ENCODE measurements at regions not wholly inside any gene's neighbourhood (a gene's known extent, or its start where the extent isn't known, plus 50 kb on each side); places are given as distances from the start of the nearest gene placed in this dataset.

DNA sequence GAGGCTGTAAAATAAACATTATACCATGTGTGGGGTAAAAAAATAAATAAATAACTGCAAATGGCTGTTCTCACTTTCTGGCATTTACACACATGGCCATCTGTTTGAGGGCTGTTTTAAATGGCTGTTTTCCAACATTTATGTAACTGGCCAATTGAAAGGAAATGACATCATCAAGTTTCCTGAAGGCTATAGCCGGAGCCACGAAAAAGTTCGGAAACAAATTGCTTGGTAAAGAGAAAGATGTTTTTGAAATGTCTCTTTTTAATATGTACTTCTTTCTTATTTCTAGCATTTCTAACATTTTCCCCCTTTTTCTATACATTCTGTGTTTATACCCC is 95.4 kb upstream of the DAB2 start:
- Histone ChIP-seq H3K36me3 (no peaks in the 10 kb centered on the region), H3K4me3 (no peak overlapping the region), H3K4me1 (peaks cover 0 to 44% (median 35%) of the 10 kb centered on the region in 4 donors), H3K27ac (peak overlapping the region; percentile 43 to 67 (median 66)), H3K9me3 (no peaks in the 10 kb centered on the region), H3K27me3 (no peaks in the 10 kb centered on the region)
- DNase-seq = no peak
- peak in 1 of 4 donors; percentile 34 for TF ChIP-seq EP300 (IDR thresholded peaks at IDR 0.05)
- no peak for TF ChIP-seq POLR2A (IDR thresholded peaks at IDR 0.05)
- TF ChIP-seq, protein P1, sequence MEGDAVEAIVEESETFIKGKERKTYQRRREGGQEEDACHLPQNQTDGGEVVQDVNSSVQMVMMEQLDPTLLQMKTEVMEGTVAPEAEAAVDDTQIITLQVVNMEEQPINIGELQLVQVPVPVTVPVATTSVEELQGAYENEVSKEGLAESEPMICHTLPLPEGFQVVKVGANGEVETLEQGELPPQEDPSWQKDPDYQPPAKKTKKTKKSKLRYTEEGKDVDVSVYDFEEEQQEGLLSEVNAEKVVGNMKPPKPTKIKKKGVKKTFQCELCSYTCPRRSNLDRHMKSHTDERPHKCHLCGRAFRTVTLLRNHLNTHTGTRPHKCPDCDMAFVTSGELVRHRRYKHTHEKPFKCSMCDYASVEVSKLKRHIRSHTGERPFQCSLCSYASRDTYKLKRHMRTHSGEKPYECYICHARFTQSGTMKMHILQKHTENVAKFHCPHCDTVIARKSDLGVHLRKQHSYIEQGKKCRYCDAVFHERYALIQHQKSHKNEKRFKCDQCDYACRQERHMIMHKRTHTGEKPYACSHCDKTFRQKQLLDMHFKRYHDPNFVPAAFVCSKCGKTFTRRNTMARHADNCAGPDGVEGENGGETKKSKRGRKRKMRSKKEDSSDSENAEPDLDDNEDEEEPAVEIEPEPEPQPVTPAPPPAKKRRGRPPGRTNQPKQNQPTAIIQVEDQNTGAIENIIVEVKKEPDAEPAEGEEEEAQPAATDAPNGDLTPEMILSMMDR (IDR thresholded peaks at IDR 0.05) = no peak
- TF ChIP-seq POLR2AphosphoS5 (IDR thresholded peaks at IDR 0.05) = peak in 3 of 4 donors; percentile 36 to 62 (median 42)
- intact Hi-C loops (cut with DNase I) = no loop called here
- WGBS, 2 donors = 64 to 79% methylated on average over 3 of the region's 3 CpGs

DNA sequence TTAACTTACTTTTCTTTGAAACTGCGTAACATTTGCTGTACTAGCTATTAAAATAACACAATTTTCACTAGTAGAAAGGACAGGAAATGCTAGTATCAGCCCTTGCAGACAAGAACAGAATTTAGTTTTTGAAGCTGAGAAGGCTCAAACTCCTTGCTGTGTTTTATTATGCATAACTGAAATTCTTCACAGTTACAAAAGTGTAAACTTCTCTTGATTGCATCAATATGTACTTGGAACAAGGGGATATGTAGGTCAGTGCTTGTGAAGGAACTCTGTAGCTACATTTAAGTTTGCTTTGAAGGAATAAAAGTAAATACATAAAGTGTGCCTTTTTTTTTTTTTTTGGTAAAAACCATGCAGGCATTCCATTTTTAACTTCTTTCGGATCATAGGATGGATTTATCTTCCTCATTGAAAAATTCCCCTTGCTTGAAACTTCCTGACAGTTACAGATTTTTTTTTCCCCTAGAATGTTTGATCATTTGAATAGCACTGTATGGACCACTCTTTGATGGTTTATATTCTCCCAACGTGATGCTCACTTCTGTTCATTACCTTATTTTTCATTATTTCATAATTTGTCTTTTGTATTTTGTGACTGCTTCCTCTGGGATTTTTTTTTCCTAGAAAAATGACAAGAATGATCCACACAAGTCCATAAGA is 94.9 kb upstream of the DAB2 start:
- WGBS, 2 donors = 70 to 79% methylated on average over 3 of the region's 3 CpGs
- no peak for DNase-seq
- no peaks in the 10 kb centered on the region for H3K36me3 ChIP-seq
- no peaks in the 10 kb centered on the region for H3K9me3 ChIP-seq
- peak overlapping the region; percentile 43 to 67 (median 66) for H3K27ac ChIP-seq
- H3K4me1 ChIP-seq = peaks cover 0 to 44% (median 35%) of the 10 kb centered on the region in 4 donors
- no peak overlapping the region for H3K4me3 ChIP-seq
- TF ChIP-seq POLR2A (IDR thresholded peaks at IDR 0.05) = no peak
- TF ChIP-seq, protein P1 (IDR thresholded peaks at IDR 0.05) = no peak
- TF ChIP-seq EP300 (IDR thresholded peaks at IDR 0.05) = no peak
- TF ChIP-seq POLR2AphosphoS5 (IDR thresholded peaks at IDR 0.05) = peak in 2 of 4 donors; percentile 42 to 47
- intact Hi-C loops (cut with DNase I) = no loop called here
- H3K27me3 ChIP-seq = no peaks in the 10 kb centered on the region

DNA sequence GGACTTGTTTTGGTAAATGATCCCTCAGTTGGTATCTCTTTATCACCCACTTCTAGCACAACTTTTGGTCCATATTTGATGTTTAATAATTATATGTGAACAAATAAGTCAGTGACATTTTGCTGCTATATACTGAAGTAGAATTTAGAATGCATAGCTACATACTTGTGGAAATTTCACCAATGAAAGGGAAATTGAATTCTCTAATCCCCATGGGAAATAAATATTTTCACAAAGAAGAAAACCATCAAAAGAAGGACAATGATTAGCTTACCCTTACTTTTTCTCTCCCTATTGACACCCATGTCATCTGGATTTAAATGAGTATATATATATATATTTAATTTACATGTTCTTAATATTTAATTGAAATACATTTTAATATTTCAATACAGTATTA is 94.3 kb upstream of the DAB2 start:
- H3K36me3 ChIP-seq = no peaks in the 10 kb centered on the region
- H3K27ac ChIP-seq = peak overlapping the region; percentile 43 to 67 (median 66)
- no peaks in the 10 kb centered on the region for H3K9me3 ChIP-seq
- TF ChIP-seq EP300 (IDR thresholded peaks at IDR 0.05) = no peak
- no peak for DNase-seq
- H3K4me3 ChIP-seq = no peak overlapping the region
- no peaks in the 10 kb centered on the region for H3K27me3 ChIP-seq
- intact Hi-C loops (cut with DNase I) = no loop called here
- H3K4me1 ChIP-seq = peaks cover 0 to 39% (median 33%) of the 10 kb centered on the region in 4 donors

DNA sequence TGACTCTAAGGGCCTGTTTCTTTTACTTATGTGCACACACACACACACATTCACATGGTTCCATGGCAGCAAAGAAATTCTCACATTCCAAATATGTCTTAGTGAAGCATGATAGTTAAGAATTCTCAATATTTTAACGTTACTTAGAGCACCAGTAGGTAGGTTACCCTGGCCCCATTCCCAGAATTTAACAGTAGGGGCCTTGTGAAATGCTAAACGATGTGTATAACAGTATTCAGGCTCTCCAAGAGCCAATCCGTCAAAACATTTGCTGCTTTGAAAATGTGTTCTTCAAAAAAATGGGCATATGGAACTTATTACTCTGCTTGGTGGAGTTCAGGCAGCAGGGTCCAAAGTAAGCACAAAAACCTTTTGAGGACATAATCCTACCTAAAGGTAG is 93.7 kb upstream of the DAB2 start:
- no peak overlapping the region for H3K4me3 ChIP-seq
- intact Hi-C loops (cut with DNase I) = no loop called here
- H3K27me3 ChIP-seq = no peaks in the 10 kb centered on the region
- peaks cover 0 to 35% (median 31%) of the 10 kb centered on the region in 4 donors for H3K4me1 ChIP-seq
- WGBS, 2 donors = 43 to 66% methylated on average over 3 of the region's 3 CpGs
- no peak for TF ChIP-seq POLR2AphosphoS5 (IDR thresholded peaks at IDR 0.05)
- TF ChIP-seq, protein P1 (IDR thresholded peaks at IDR 0.05) = no peak
- no peak for TF ChIP-seq EP300 (IDR thresholded peaks at IDR 0.05)
- TF ChIP-seq POLR2A (IDR thresholded peaks at IDR 0.05) = no peak
- no peaks in the 10 kb centered on the region for H3K9me3 ChIP-seq
- peak overlapping the region; percentile 30 to 67 (median 66) for H3K27ac ChIP-seq
- H3K36me3 ChIP-seq = no peaks in the 10 kb centered on the region
- DNase-seq = no peak

DNA sequence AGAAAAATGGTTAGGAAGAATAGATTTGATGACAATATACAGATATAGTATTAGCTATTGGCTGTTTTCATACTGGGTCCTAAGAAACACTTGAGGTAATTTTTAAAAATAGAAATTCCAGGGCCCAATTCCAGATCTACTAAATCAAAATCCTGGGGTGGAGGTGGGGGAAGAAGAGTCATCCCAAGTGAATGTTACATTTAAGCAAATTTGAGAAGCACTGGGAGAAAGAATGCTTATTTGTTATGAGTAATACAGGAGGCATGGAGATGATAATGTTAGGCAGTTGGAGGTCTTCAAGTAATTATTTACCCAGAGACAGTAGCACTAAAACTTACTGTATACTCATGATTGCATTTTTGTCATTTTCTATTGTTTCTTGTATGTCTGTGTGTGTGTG is 93.0 kb upstream of the DAB2 start:
- Histone ChIP-seq H3K4me1 (peaks cover 0 to 35% (median 31%) of the 10 kb centered on the region in 4 donors), H3K27ac (peak overlapping the region in 3 of 4 donors; percentile 65 to 67 (median 66)), H3K4me3 (no peak overlapping the region), H3K9me3 (no peaks in the 10 kb centered on the region), H3K27me3 (no peaks in the 10 kb centered on the region), H3K36me3 (no peaks in the 10 kb centered on the region)
- no peak for DNase-seq
- no peak for TF ChIP-seq POLR2AphosphoS5 (IDR thresholded peaks at IDR 0.05)
- TF ChIP-seq, protein P1 (IDR thresholded peaks at IDR 0.05) = no peak
- no peak for TF ChIP-seq EP300 (IDR thresholded peaks at IDR 0.05)
- TF ChIP-seq POLR2A (IDR thresholded peaks at IDR 0.05) = no peak
- intact Hi-C loops (cut with DNase I) = no loop called here
